ENCODE measurements at regions not wholly inside any gene's neighbourhood (a gene's known extent, or its start where the extent isn't known, plus 50 kb on each side); places are given as distances from the start of the nearest gene placed in this dataset.

GRCh38 chr1:56382929-56383328, 196.4 kb downstream of the PLPP3 start:
- TF ChIP-seq YY1 (IDR thresholded peaks at IDR 0.05; ENCODE audit: low read depth, low read length): no peak
- TF ChIP-seq EGR1 (IDR thresholded peaks at IDR 0.05; ENCODE audit: borderline replicate concordance, low read depth, low read length): no peak
